ENCODE measurements at regions not wholly inside any gene's neighbourhood (a gene's known extent, or its start where the extent isn't known, plus 50 kb on each side); places are given as distances from the start of the nearest gene placed in this dataset.

- TF ChIP-seq, protein P1, sequence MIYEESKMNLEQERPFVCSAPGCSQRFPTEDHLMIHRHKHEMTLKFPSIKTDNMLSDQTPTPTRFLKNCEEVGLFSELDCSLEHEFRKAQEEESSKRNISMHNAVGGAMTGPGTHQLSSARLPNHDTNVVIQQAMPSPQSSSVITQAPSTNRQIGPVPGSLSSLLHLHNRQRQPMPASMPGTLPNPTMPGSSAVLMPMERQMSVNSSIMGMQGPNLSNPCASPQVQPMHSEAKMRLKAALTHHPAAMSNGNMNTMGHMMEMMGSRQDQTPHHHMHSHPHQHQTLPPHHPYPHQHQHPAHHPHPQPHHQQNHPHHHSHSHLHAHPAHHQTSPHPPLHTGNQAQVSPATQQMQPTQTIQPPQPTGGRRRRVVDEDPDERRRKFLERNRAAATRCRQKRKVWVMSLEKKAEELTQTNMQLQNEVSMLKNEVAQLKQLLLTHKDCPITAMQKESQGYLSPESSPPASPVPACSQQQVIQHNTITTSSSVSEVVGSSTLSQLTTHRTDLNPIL (CRISPR knock-in tag; IDR thresholded peaks at IDR 0.05; ENCODE audit: low read depth) = no peak
- TF ChIP-seq ZNF565 (CRISPR knock-in tag; conservative IDR thresholded peaks at IDR 0.05; ENCODE audit: low read depth) = no peak
- no peak for TF ChIP-seq TCF4 (CRISPR knock-in tag; IDR thresholded peaks at IDR 0.05; ENCODE audit: borderline replicate concordance)
Observed at GRCh38 chr1:113291777-113292602, 98.3 kb upstream of the MAGI3 start.

GRCh38 chr1:113292603-113293255 is 97.6 kb upstream of the MAGI3 start:
- no peak for ATAC-seq
- TF ChIP-seq SNAI2 (CRISPR knock-in tag; IDR thresholded peaks at IDR 0.05) (no peak), RARB (CRISPR knock-in tag; IDR thresholded peaks at IDR 0.05) (no peak), ARNTL (CRISPR knock-in tag; IDR thresholded peaks at IDR 0.05; ENCODE audit: borderline replicate concordance, low read depth) (no peak), CSDC2 (CRISPR knock-in tag; IDR thresholded peaks at IDR 0.05) (no peak), ZFP30 (CRISPR knock-in tag; IDR thresholded peaks at IDR 0.05) (no peak), ZC3H10 (CRISPR knock-in tag; IDR thresholded peaks at IDR 0.05) (no peak), ESRRG (CRISPR knock-in tag; IDR thresholded peaks at IDR 0.05) (no peak), ZNF565 (CRISPR knock-in tag; conservative IDR thresholded peaks at IDR 0.05; ENCODE audit: low read depth) (no peak), BACH2 (CRISPR knock-in tag; IDR thresholded peaks at IDR 0.05; ENCODE audit: borderline replicate concordance) (no peak), OSR1 (CRISPR knock-in tag; IDR thresholded peaks at IDR 0.05) (no peak), GLIS3 (CRISPR knock-in tag; IDR thresholded peaks at IDR 0.05) (no peak), ISL1 (CRISPR knock-in tag; IDR thresholded peaks at IDR 0.05) (no peak), POU6F1 (CRISPR knock-in tag; IDR thresholded peaks at IDR 0.05; ENCODE audit: borderline replicate concordance, low read depth) (no peak), ZFP3 (CRISPR knock-in tag; IDR thresholded peaks at IDR 0.05) (no peak)
- TF ChIP-seq, protein P2, sequence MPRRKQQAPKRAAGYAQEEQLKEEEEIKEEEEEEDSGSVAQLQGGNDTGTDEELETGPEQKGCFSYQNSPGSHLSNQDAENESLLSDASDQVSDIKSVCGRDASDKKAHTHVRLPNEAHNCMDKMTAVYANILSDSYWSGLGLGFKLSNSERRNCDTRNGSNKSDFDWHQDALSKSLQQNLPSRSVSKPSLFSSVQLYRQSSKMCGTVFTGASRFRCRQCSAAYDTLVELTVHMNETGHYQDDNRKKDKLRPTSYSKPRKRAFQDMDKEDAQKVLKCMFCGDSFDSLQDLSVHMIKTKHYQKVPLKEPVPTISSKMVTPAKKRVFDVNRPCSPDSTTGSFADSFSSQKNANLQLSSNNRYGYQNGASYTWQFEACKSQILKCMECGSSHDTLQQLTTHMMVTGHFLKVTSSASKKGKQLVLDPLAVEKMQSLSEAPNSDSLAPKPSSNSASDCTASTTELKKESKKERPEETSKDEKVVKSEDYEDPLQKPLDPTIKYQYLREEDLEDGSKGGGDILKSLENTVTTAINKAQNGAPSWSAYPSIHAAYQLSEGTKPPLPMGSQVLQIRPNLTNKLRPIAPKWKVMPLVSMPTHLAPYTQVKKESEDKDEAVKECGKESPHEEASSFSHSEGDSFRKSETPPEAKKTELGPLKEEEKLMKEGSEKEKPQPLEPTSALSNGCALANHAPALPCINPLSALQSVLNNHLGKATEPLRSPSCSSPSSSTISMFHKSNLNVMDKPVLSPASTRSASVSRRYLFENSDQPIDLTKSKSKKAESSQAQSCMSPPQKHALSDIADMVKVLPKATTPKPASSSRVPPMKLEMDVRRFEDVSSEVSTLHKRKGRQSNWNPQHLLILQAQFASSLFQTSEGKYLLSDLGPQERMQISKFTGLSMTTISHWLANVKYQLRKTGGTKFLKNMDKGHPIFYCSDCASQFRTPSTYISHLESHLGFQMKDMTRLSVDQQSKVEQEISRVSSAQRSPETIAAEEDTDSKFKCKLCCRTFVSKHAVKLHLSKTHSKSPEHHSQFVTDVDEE (CRISPR knock-in tag; IDR thresholded peaks at IDR 0.05) = no peak
- TF ChIP-seq, protein P1 (CRISPR knock-in tag; IDR thresholded peaks at IDR 0.05; ENCODE audit: low read depth) = no peak

More at GRCh38 chr1:113291777-113292602, 98.3 kb upstream of the MAGI3 start:
- no peak for ATAC-seq

DNA sequence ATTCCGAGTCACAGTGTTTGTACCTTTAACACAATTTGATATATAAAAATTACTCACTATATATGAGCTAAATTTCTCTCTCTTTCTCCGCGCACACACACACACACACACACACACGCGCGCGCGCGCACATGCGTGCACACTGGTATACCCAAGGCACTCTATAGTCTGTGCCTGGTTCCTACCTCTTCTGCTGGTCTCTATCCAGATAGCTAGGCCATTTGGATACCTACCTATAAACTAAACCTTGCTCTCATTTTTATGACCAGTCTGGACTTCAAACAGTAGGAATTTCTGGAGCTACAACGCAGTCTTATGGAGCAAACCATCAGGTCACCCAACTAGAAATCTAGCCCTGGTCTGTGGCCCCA is 97.1 kb upstream of the MAGI3 start:
- no peak for TF ChIP-seq BACH2 (CRISPR knock-in tag; IDR thresholded peaks at IDR 0.05; ENCODE audit: borderline replicate concordance)
- TF ChIP-seq ZFP30 (CRISPR knock-in tag; IDR thresholded peaks at IDR 0.05) = no peak
- TF ChIP-seq, protein P1 (CRISPR knock-in tag; IDR thresholded peaks at IDR 0.05; ENCODE audit: low read depth) = no peak
- no peak for TF ChIP-seq PATZ1 (CRISPR knock-in tag; IDR thresholded peaks at IDR 0.05; ENCODE audit: borderline replicate concordance)
- TF ChIP-seq, protein P3, sequence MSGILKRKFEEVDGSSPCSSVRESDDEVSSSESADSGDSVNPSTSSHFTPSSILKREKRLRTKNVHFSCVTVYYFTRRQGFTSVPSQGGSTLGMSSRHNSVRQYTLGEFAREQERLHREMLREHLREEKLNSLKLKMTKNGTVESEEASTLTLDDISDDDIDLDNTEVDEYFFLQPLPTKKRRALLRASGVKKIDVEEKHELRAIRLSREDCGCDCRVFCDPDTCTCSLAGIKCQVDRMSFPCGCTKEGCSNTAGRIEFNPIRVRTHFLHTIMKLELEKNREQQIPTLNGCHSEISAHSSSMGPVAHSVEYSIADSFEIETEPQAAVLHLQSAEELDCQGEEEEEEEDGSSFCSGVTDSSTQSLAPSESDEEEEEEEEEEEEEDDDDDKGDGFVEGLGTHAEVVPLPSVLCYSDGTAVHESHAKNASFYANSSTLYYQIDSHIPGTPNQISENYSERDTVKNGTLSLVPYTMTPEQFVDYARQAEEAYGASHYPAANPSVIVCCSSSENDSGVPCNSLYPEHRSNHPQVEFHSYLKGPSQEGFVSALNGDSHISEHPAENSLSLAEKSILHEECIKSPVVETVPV (CRISPR knock-in tag; IDR thresholded peaks at IDR 0.05) = no peak
- ATAC-seq = no peak

All from SK-N-SH treated with all-trans-retinoic acid at 6 μM for 48 hours (cell line).